Ovary (tissue), 7 donors: ENCODE measurements at regions not wholly inside any gene's neighbourhood (a gene's known extent, or its start where the extent isn't known, plus 50 kb on each side); places are given as distances from the start of the nearest gene placed in this dataset. TPM values are rescaled to one million over a fixed set of nuclear protein-coding genes. Genes with fewer than 3 reads are reported as not detected.

Source experiments
- DNase-seq, 5 donors: peaks; one replicate each; pipeline ENCODE4 v3.0.0-alpha.2; 2019 to 2020
- H3K27ac ChIP-seq, 2 donors: fragments of 200-600 bp; one replicate each; pipeline versions ENCODE4 v1.5.1 to v1.8.0; 2019 to 2022
- H3K27me3 ChIP-seq: fragments of 200-600 bp; one replicate; pipeline ENCODE4 v1.8.0; 2022
- H3K36me3 ChIP-seq: fragments of 200-600 bp; sonication (generic); one replicate; pipeline ENCODE4 v1.5.1; 2019
- H3K4me1 ChIP-seq: one replicate; pipeline ENCODE4 v1.8.1; 2013; ENCODE audit warnings: mild to moderate bottlenecking, moderate library complexity; ENCODE audit not compliant: insufficient read depth
- H3K4me3 ChIP-seq: fragments of 200-600 bp; sonication (generic); one replicate; pipeline ENCODE4 v1.5.1; 2017
- H3K9me3 ChIP-seq, 2 donors: fragments of 200-600 bp in 1 of 2; sonication (generic) in 1 of 2; one replicate each; pipeline versions ENCODE4 v1.5.1 to v1.8.1; 2013 to 2019; ENCODE audit warnings: mild to moderate bottlenecking in 1 of 2, moderate library complexity in 1 of 2
- CTCF ChIP-seq, 3 donors: fragments of 450-650 bp in 2 of 3; fragments of 200-600 bp in 1 of 3; IDR thresholded peaks; one replicate each; pipeline versions ENCODE4 v1.5.1 to v1.8.0; 2016 to 2022; ENCODE audit warnings: antibody characterized with exemption in 3 of 3, mild to moderate bottlenecking in 1 of 3
- EP300 ChIP-seq: sonication (generic); formaldehyde crosslinking; IDR thresholded peaks from one replicate; pipeline ENCODE4 v1.6.1; 2017; ENCODE audit warnings: antibody characterized with exemption
- POLR2A ChIP-seq: fragments of 450-650 bp; IDR thresholded peaks from one replicate; pipeline ENCODE4 v1.6.1; 2017; ENCODE audit warnings: antibody characterized with exemption, mild to moderate bottlenecking, moderate library complexity
- WGBS, 3 donors: extraction: QIAGEN DNeasy Blood & Tissue Kit in 1 of 3; methylation state at CpG; one replicate each; pipeline versions ENCODE4 v1.1.5 to v1.1.7; 2013 to 2017; 5-methylcytosine and 5-hydroxymethylcytosine counted together
- intact Hi-C, 4 donors: fragments of 100-400 bp; cut with DNase I; formaldehyde crosslinking; loops; one replicate each; pipeline versions ENCODE4 v1.11.0 to v1.15.1; 2022 to 2023
- small RNA-seq: library from RNA; depleted of rRNA; stranded (forward); fragments of <200 nt; gene quantifications from one replicate; pipeline ENCODE3, GENCODE V24; 2016
- donor health status: DM: no; HTN: no; CAD: no; lungs with moderate emphysema.
- donor health status: DM: no; HTN: no; CAD: no.
- donor health status: Bipolar disorder and iron deficiency.
- donor health status: DM: no; HTN: no; CAD: no.
- donor health status: DM: yes; HTN: yes; CAD: no.

DNA sequence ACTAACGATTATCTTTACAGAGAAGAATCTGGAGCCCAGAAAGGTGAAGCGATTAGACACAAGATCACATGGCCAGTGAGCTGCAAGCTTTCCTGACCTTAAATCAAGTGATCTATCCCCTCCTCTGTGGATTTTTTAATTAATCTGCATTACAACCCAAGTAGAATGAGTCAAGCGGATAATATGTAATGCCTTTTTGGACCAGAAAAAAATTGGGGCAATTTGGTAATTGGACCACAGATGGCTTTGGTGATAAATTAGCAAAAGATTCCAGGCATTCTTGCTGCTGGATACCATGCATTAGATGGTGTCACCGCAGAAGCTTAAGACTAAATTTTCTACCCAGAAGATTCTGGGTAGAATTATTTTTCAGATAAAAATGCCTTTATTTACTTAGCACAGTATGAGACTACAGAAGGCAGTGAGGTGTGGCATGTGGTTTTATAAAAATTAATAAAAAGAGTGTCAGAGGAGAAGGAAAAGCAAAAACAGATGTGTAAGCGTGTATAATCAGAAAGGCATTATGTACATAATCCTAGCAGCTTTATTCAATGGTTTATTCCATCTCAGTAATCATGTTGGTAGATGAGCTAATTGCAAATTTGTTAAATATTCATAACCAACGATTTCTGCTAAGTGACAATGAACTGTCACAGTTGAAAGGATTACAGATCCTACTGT, 53.9 kb upstream of the PCSK2 start:
- 47 to 57% (median 52%) methylated on average over 6 of the region's 6 CpGs for WGBS, 3 donors
- no peaks in the 10 kb centered on the region for H3K27me3 ChIP-seq
- H3K27ac ChIP-seq, result no peak overlapping the region
- no peaks in the 10 kb centered on the region for H3K36me3 ChIP-seq
- no peak overlapping the region for H3K4me3 ChIP-seq
- no peaks in the 10 kb centered on the region for H3K9me3 ChIP-seq
- intact Hi-C loops, result no loop called here
- no peak for TF ChIP-seq POLR2A
- no peak for TF ChIP-seq CTCF (IDR thresholded peaks at IDR 0.05)
- no peak for TF ChIP-seq EP300
- DNase-seq, result no peak
- peaks cover 13% of the 10 kb centered on the region for H3K4me1 ChIP-seq

Small RNAs in the stretch of these regions (small RNA-seq; reads per million reads assigned to genes)
- gene RF00012, result not detected
